Glutamatergic neuron (in vitro differentiated cells): ENCODE measurements at regions not wholly inside any gene's neighbourhood (a gene's known extent, or its start where the extent isn't known, plus 50 kb on each side); places are given as distances from the start of the nearest gene placed in this dataset.
"Not testable (repeated sequence)": the region's sequence is repeated elsewhere in the genome, so short reads cannot be mapped to it uniquely, and the experiment has no call there.

Source experiments
- DNase-seq: peaks from one replicate; pipeline ENCODE4 v3.0.0; 2022
- H3K27ac Mint-ChIP-seq: one replicate; pipeline ENCODE4 v1.8.0; 2020; ENCODE audit warnings: mild to moderate bottlenecking, mixed read lengths, inconsistent platforms; ENCODE audit not compliant: unreplicated experiment
- H3K27me3 Mint-ChIP-seq: one replicate; pipeline ENCODE4 v1.8.0; 2020; ENCODE audit warnings: mild to moderate bottlenecking, moderate library complexity, mixed read lengths, inconsistent platforms; ENCODE audit not compliant: unreplicated experiment
- H3K36me3 Mint-ChIP-seq: one replicate; pipeline ENCODE4 v1.8.0; 2020; ENCODE audit warnings: mild to moderate bottlenecking, mixed read lengths, inconsistent platforms; ENCODE audit not compliant: unreplicated experiment
- H3K4me1 Mint-ChIP-seq: one replicate; pipeline ENCODE4 v1.8.0; 2020; ENCODE audit warnings: mild to moderate bottlenecking, low read depth, mixed read lengths, inconsistent platforms; ENCODE audit not compliant: unreplicated experiment
- H3K4me3 Mint-ChIP-seq: one replicate; pipeline ENCODE4 v1.8.0; 2020; ENCODE audit warnings: mild to moderate bottlenecking, mixed read lengths, inconsistent platforms; ENCODE audit not compliant: unreplicated experiment
- H3K9me3 Mint-ChIP-seq: one replicate; pipeline ENCODE4 v1.8.0; 2020; ENCODE audit warnings: mild to moderate bottlenecking, moderate library complexity, mixed read lengths, inconsistent platforms; ENCODE audit not compliant: unreplicated experiment

DNA sequence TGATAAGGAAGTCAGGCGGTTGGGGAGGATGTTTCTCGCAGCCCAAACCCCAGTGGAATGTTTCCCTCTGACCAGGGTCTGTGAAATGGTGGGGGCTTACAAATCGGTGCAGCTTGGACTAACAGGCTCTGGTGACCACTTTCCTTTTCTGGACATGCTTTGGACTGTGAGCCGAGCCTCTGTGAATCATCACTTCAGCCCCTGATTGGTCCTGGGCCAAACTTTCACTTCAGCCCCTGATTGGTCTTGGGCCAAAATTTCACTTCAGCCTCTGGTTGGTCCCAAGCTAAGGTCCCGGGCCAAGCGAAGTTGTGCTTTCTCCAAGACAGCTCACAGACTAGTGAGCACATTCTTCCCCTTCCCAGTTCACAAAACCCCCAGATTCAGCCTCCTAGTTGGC lies 223.7 kb upstream of the ANKRD20A1 start:
- not testable (repeated sequence) for H3K27me3 Mint-ChIP-seq

DNA sequence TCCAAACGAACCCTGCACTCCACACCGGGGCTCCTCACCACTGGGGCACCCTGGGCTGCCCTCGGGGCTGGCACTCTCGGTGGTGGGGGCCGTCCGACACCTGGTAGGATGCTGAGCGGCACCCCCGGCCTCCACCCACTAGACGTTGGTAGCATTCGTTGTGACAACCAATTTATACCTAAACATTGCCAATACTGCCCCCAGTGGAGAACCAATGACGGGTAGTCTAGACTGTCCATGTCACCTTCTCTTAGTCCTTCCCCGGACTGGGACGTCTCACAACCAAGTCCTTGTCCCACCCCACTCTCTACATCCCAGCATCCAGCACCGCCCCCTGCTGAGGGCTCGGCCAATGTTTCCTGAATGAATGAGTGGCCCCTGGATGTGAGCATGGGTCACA lies 246.8 kb upstream of the ANKRD20A1 start:
- not testable (repeated sequence) for H3K4me3 Mint-ChIP-seq

More for the DNA sequence above, 223.7 kb upstream of the ANKRD20A1 start:
- H3K4me3 Mint-ChIP-seq, DNase-seq, H3K4me1 Mint-ChIP-seq, H3K27ac Mint-ChIP-seq, H3K36me3 Mint-ChIP-seq, H3K9me3 Mint-ChIP-seq: not testable (repeated sequence)

DNA sequence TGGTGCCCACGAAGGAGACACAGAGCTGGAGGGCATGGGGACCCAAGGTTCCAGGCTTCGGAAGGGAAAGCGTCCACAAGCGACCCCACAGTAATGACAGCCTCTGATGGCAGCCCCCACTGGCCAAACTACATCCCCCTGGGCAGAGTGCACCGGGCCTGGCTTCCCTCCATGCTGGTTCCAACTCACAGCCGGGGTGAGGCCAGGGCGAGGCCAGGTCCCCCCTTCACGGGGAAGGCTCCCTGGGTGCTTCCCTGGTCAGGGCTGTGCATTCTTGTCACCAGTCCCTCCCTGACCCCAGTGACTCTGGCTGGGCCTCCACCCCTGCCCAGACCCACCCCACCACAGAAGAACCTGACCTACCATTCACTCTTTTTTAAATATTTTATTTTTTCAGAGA lies 248.9 kb upstream of the ANKRD20A1 start:
- not testable (repeated sequence) for H3K4me1 Mint-ChIP-seq, H3K9me3 Mint-ChIP-seq, H3K27ac Mint-ChIP-seq, H3K4me3 Mint-ChIP-seq, H3K36me3 Mint-ChIP-seq, H3K27me3 Mint-ChIP-seq, DNase-seq

More for the DNA sequence above, 246.8 kb upstream of the ANKRD20A1 start:
- H3K4me1 Mint-ChIP-seq, H3K9me3 Mint-ChIP-seq, H3K27me3 Mint-ChIP-seq, H3K27ac Mint-ChIP-seq, H3K36me3 Mint-ChIP-seq, DNase-seq: not testable (repeated sequence)

DNA sequence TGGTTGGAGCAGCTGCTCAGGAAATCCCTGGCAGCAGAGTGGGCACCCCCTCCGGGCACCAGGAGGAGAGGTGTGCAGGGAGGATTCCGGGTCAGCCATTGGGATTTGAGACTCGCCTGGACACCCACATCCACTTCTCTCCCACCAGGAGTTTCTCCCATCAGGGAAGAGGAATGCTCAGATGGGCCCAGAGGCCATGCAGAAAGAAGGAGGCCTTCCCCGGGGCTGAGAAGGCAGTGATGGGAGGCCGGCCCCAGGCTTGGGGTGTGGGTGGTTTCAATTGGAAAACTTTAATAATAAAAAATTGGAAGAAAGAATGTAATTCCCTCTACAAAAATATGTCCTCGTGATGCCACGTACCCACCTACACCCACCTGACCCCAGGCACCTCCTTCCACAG lies 249.3 kb upstream of the ANKRD20A1 start:
- not testable (repeated sequence) for H3K9me3 Mint-ChIP-seq, H3K4me3 Mint-ChIP-seq, H3K4me1 Mint-ChIP-seq, H3K27ac Mint-ChIP-seq, H3K27me3 Mint-ChIP-seq, H3K36me3 Mint-ChIP-seq, DNase-seq

GRCh38 chr9:67605113-67605512 lies 253.6 kb upstream of the ANKRD20A1 start:
- H3K27me3 Mint-ChIP-seq, DNase-seq, H3K4me3 Mint-ChIP-seq, H3K4me1 Mint-ChIP-seq, H3K27ac Mint-ChIP-seq, H3K9me3 Mint-ChIP-seq, H3K36me3 Mint-ChIP-seq: not testable (repeated sequence)

DNA sequence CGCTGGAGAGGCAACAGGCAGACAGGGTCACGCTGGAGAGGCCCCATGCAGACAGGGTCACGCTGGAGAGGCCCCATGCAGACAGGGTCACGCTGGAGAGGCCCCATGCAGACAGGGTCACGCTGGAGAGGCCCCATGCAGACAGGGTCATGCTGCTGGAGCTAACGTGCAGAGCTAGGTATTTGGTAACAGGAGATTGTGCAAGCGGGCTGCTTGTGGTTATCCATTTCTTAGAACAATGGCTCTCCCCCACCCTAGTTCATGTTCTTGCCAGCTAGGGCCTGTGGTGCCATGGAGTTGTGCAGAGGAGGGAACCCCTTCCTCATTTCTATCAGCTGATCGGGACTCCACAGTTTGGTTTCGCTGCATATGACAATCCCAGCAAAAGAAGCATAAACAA lies 255.1 kb upstream of the ANKRD20A1 start:
- not testable (repeated sequence) for H3K27me3 Mint-ChIP-seq, DNase-seq, H3K4me3 Mint-ChIP-seq, H3K9me3 Mint-ChIP-seq, H3K36me3 Mint-ChIP-seq, H3K27ac Mint-ChIP-seq, H3K4me1 Mint-ChIP-seq

DNA sequence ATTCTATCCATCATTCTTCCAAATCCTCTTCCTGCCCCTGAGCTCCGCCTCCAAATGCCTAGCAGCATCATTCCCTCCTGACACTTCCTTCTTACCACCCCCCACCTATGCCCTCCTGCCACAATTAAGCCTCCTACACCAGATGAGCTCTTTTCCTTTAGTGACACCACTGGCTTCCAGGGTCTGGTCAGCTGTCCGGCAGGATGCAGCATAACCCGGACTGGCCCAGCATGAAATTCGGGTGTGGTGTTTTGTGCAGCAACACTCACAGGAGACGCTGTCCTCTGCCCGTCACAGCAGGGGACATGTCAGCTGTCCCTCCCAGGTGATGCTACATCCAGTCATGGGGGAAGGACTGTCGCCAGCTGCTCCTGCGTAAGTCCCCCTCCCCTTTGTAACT lies 266.3 kb upstream of the ANKRD20A1 start:
- not testable (repeated sequence) for DNase-seq, H3K27ac Mint-ChIP-seq, H3K36me3 Mint-ChIP-seq, H3K4me1 Mint-ChIP-seq, H3K9me3 Mint-ChIP-seq, H3K27me3 Mint-ChIP-seq, H3K4me3 Mint-ChIP-seq

DNA sequence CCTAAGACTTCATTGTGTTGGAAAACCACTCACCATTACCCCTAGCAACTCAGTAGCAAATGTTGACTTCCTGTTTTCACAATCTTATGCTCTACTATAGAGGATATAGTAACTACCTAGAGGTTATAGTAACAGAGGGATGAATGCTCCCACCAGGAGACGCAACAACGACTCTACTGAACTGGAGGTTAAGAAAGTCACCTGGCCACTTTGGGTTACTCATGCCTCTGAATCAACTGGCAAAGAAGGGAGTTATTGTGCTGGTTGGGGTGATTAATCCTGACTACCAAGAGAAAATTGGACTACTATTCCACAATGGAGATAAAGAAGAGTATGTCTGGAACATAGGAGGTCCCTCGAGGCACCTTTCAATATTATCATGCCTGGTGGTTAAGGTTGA lies 302.9 kb upstream of the ANKRD20A1 start:
- H3K4me3 Mint-ChIP-seq, H3K27ac Mint-ChIP-seq, H3K4me1 Mint-ChIP-seq, H3K27me3 Mint-ChIP-seq, H3K36me3 Mint-ChIP-seq, DNase-seq, H3K9me3 Mint-ChIP-seq: not testable (repeated sequence)

DNA sequence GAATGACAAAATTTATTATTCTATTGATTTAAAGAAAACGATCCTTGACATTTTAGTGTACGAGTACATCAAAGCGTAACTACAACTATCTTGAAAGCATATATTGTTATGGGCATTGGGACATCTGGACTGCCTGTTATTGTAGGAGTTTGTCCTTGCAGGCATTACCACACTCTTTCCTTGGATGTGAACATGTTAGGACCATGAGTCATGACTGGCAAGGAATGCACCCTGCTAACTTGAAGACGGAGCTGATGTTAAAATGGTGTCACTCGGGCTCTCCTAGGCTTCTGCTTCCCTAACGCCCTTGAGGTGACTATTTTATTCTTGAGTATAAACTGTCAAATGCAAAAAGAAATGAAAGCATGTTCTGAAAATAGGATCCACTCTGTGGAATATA lies 308.7 kb upstream of the ANKRD20A1 start:
- DNase-seq, H3K9me3 Mint-ChIP-seq, H3K4me3 Mint-ChIP-seq, H3K27ac Mint-ChIP-seq, H3K36me3 Mint-ChIP-seq, H3K4me1 Mint-ChIP-seq, H3K27me3 Mint-ChIP-seq: not testable (repeated sequence)

GRCh38 chr9:67529834-67530233 lies 328.9 kb upstream of the ANKRD20A1 start:
- not testable (repeated sequence) for H3K4me3 Mint-ChIP-seq, H3K36me3 Mint-ChIP-seq, DNase-seq, H3K4me1 Mint-ChIP-seq, H3K9me3 Mint-ChIP-seq, H3K27me3 Mint-ChIP-seq, H3K27ac Mint-ChIP-seq

DNA sequence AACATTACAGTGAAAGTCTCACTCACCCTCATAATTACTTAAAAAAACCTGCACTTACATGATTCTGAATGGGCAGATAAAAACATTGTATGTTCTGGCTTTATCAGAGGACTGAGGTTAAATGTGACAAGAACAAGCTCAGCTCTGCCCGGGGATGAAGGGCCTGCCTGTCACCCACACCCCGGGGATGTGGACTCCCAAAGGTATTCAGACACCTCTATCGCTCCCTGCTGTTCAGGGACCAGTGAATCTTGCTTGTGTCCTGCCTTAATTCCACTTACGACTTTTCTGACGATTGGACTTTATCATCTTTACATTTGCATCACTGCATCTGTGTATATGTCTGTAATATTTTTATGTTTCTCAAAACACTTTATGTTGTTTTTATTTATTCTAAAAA lies 341.8 kb upstream of the ANKRD20A1 start:
- H3K36me3 Mint-ChIP-seq, H3K27ac Mint-ChIP-seq, H3K9me3 Mint-ChIP-seq, H3K27me3 Mint-ChIP-seq, H3K4me3 Mint-ChIP-seq, H3K4me1 Mint-ChIP-seq, DNase-seq: not testable (repeated sequence)

- not testable (repeated sequence) for DNase-seq, H3K9me3 Mint-ChIP-seq, H3K27ac Mint-ChIP-seq, H3K27me3 Mint-ChIP-seq, H3K4me1 Mint-ChIP-seq, H3K36me3 Mint-ChIP-seq, H3K4me3 Mint-ChIP-seq
Observed at GRCh38 chr9:67514587-67514986, 344.1 kb upstream of the ANKRD20A1 start.

GRCh38 chr9:67503728-67504369 lies 354.9 kb upstream of the ANKRD20A1 start:
- H3K36me3 Mint-ChIP-seq, H3K9me3 Mint-ChIP-seq, H3K4me3 Mint-ChIP-seq, H3K27ac Mint-ChIP-seq, DNase-seq, H3K4me1 Mint-ChIP-seq, H3K27me3 Mint-ChIP-seq: not testable (repeated sequence)
